ENCODE measurements at regions not wholly inside any gene's neighbourhood (a gene's known extent, or its start where the extent isn't known, plus 50 kb on each side); places are given as distances from the start of the nearest gene placed in this dataset.

DNA sequence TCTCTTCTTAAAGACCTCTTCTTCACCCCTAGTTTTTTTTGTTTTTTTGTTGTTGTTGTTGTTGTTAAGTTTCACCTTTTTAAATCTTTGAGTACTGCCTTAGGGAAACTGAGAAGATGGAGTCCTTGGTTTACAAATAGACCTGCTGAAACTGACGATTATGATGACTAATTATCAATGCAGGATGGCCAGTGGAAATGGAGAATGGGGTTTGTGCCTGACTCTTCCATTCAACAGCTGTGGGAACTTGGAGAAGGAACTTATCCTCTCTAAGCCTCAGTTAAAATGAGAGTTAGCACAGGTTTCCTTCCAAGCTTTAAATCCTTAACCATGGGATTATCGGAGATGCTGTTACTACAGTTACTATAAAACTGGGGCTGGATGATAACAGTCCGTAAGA, 66.7 kb upstream of the PNMA1 start:
- H3K36me3 ChIP-seq = no peaks in the 10 kb centered on the region
- no peaks in the 10 kb centered on the region for H3K27me3 ChIP-seq
- peaks cover 49 to 71% of the 10 kb centered on the region in 2 donors for H3K4me1 ChIP-seq
- WGBS, 2 donors = 90 to 94% methylated on average over 3 of the region's 3 CpGs
- DNase-seq = no peak
- no peaks in the 10 kb centered on the region for H3K9me3 ChIP-seq
- no peak overlapping the region for H3K4me3 ChIP-seq (replicated peaks in 1 of 3)
- H3K27ac ChIP-seq = peak overlapping the region in 1 of 3 donors; percentile 8
- TF ChIP-seq CTCF (IDR thresholded peaks at IDR 0.05) (no peak), POLR2A (IDR thresholded peaks at IDR 0.05) (no peak)
- intact Hi-C loops (cut with DNase I) = no loop called here

DNA sequence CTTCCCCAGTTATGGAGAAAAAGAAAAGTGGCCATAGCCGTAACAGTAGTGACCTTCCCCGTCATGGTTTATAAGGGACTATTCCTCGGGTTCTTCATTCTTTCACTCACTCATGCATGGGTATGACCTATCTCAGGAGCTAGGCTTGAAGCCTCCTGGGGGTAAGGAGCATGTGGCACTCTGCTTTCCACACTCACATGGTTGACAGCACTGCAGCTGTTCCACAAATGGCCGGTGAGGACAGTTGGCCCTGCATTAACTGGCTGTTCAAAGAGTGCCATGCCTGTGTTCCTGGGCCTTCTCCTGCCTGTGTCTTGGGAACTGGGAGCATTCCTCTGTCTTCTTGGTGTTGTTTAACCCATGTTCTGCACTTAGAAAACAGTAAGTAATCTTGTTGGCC, 66.2 kb upstream of the PNMA1 start:
- TF ChIP-seq CTCF (IDR thresholded peaks at IDR 0.05) (no peak), POLR2A (IDR thresholded peaks at IDR 0.05) (no peak)
- H3K27ac ChIP-seq = no peak overlapping the region
- H3K36me3 ChIP-seq = no peaks in the 10 kb centered on the region
- intact Hi-C loops (cut with DNase I) = no loop called here
- no peaks in the 10 kb centered on the region for H3K27me3 ChIP-seq
- WGBS, 2 donors = 75 to 78% methylated on average over 4 of the region's 4 CpGs
- peaks cover 49 to 73% of the 10 kb centered on the region in 2 donors for H3K4me1 ChIP-seq
- H3K4me3 ChIP-seq (replicated peaks in 1 of 3) = no peak overlapping the region
- no peak for DNase-seq
- no peaks in the 10 kb centered on the region for H3K9me3 ChIP-seq

- H3K4me3 ChIP-seq (replicated peaks in 1 of 3) = no peak overlapping the region
- H3K27ac ChIP-seq = no peak overlapping the region
- TF ChIP-seq POLR2A (IDR thresholded peaks at IDR 0.05) (no peak), CTCF (IDR thresholded peaks at IDR 0.05) (no peak)
- intact Hi-C loops (cut with DNase I) = no loop called here
- H3K9me3 ChIP-seq = no peaks in the 10 kb centered on the region
- no peaks in the 10 kb centered on the region for H3K36me3 ChIP-seq
- H3K27me3 ChIP-seq = no peaks in the 10 kb centered on the region
- WGBS, 2 donors = 89 to 93% methylated on average over 3 of the region's 3 CpGs
- peaks cover 44 to 73% of the 10 kb centered on the region in 2 donors for H3K4me1 ChIP-seq
- DNase-seq = no peak
Observed at GRCh38 chr14:73778736-73779135, 64.6 kb upstream of the PNMA1 start.

DNA sequence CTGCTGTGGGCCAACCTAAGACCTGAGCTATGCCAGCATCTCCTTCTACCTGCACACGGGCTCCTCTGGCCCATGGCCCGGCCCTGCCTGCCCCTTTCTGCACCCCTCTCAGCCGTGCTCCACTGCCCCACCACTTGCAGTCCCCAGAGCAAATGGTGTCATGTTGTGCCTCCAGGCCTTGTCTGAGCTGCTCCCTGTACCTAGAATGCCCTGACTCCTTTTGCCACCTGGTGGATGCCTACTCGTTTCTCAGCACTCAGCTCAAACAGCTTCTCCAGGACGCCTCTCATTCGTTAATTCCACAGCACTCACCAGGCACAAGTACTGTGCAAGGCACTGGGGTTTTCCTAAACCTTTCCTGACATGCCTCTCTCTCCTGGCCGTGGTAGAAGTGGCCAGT, 63.2 kb upstream of the PNMA1 start:
- TF ChIP-seq POLR2A (IDR thresholded peaks at IDR 0.05) (no peak), CTCF (IDR thresholded peaks at IDR 0.05) (peak in 4 of 6 experiments; percentile 33 to 70 (median 54))
- Histone ChIP-seq H3K36me3 (no peaks in the 10 kb centered on the region), H3K4me1 (peaks cover 31 to 68% of the 10 kb centered on the region in 2 donors), H3K27me3 (no peaks in the 10 kb centered on the region), H3K4me3 (replicated peaks in 1 of 3) (no peak overlapping the region), H3K9me3 (no peaks in the 10 kb centered on the region), H3K27ac (peak overlapping the region in 1 of 3 donors; percentile 50)
- intact Hi-C loops (cut with DNase I) = no loop called here
- DNase-seq = peak; percentile 73 to 80
- 35 to 38% methylated on average over 7 of the region's 7 CpGs for WGBS, 2 donors

GRCh38 chr14:73776194-73776537, 62.0 kb upstream of the PNMA1 start:
- 81 to 85% methylated on average over 3 of the region's 3 CpGs for WGBS, 2 donors
- H3K4me3 ChIP-seq (replicated peaks in 1 of 3) = no peak overlapping the region
- TF ChIP-seq POLR2A (IDR thresholded peaks at IDR 0.05) = no peak
- no peak for TF ChIP-seq CTCF (IDR thresholded peaks at IDR 0.05)
- H3K4me1 ChIP-seq = peaks cover 40 to 73% of the 10 kb centered on the region in 2 donors
- H3K27ac ChIP-seq = no peak overlapping the region
- H3K27me3 ChIP-seq = no peaks in the 10 kb centered on the region
- no peaks in the 10 kb centered on the region for H3K36me3 ChIP-seq
- H3K9me3 ChIP-seq = no peaks in the 10 kb centered on the region
- intact Hi-C loops (cut with DNase I) = no loop called here
- no peak for DNase-seq

All from thyroid gland (tissue), 4 donors.